K562 (cell line): ENCODE measurements at regions not wholly inside any gene's neighbourhood (a gene's known extent, or its start where the extent isn't known, plus 50 kb on each side); places are given as distances from the start of the nearest gene placed in this dataset.

Source experiments
- ATAC-seq: fragments of 200-7000 bp; cut with Tn5 transposase; 3 replicates; pipeline ENCODE4 v1.9.1; 2020; ENCODE audit warnings: moderate library complexity
- BruUV-seq: library from RNA; stranded (reverse); fragments of 400-500 nt; replicated peaks from 2 replicates; lab custom pipeline; 2021; lab: Mats Ljungman, UMichigan
- CTCF ChIA-PET: fragments of 300-600 bp; formaldehyde crosslinking; extraction: SDS; loops from one replicate; lab custom pipeline; 2021; ENCODE audit warnings: low intra/inter-chr PET ratio; lab: Yijun Ruan, JAX
- POLR2A ChIA-PET: fragments of 300-600, 350-650 bp; sonication (Branson Sonifier 250); formaldehyde crosslinking; extraction: SDS; loops from one replicate; lab custom pipeline; 2021; ENCODE audit warnings: antibody characterized with exemption, inconsistent platforms; lab: Yijun Ruan, JAX
- DNase-seq, 4 experiments: peaks; one replicate each; pipeline versions ENCODE4 v3.0.0 to v3.0.0-alpha.2; 2011 to 2018; ENCODE audit warnings: low spot score in 3 of 4, mixed read lengths in 3 of 4; ENCODE audit errors: extremely low read depth in 1 of 4
- FAIRE-seq: peaks from 2 replicates; lab custom pipeline; 2011; peaks lifted over from hg19 to GRCh38; lab: Jason Lieb, UNC
- H2AFZ ChIP-seq: 2 replicates; pipeline ENCODE4 v1.6.0; 2011; ENCODE audit warnings: low read depth, low read length, control low read depth, inconsistent platforms
- H3K27ac ChIP-seq: fragments of 200-600 bp; 3 replicates; pipeline ENCODE4 v1.8.0; 2011; ENCODE audit warnings: low read depth, mild to moderate bottlenecking, control low read depth, inconsistent platforms, low read length, moderate library complexity, mixed read lengths; ENCODE audit errors: extremely low read depth
- H3K27me3 ChIP-seq, 2 experiments: fragments of 300-600 bp in 1 of 2; 2 replicates in 1 of 2; 3 replicates in 1 of 2; pipeline versions ENCODE4 v1.6.0 to v1.8.0; 2011; ENCODE audit warnings: inconsistent platforms in 2 of 2, low read length in 2 of 2, mild to moderate bottlenecking in 1 of 2, mixed read lengths in 1 of 2, moderate library complexity in 1 of 2; ENCODE audit not compliant: control insufficient read depth in 2 of 2, insufficient read depth in 2 of 2
- H3K36me3 ChIP-seq: fragments of 300-600 bp; 3 replicates; pipeline ENCODE4 v1.8.0; 2011; ENCODE audit warnings: mild to moderate bottlenecking, low read length, inconsistent platforms; ENCODE audit not compliant: control insufficient read depth, insufficient read depth
- H3K4me1 ChIP-seq, 2 experiments: fragments of 200-600 bp in 1 of 2; replicated peaks in 1 of 2; 2 replicates in 1 of 2; 3 replicates in 1 of 2; pipeline versions ENCODE4 v1.5.1 to v1.8.0; 2011; ENCODE audit warnings: inconsistent platforms in 2 of 2, low read length in 2 of 2, mild to moderate bottlenecking in 1 of 2, mixed read lengths in 1 of 2, moderate library complexity in 1 of 2; ENCODE audit not compliant: control insufficient read depth in 2 of 2, insufficient read depth in 2 of 2
- H3K4me2 ChIP-seq: 2 replicates; pipeline ENCODE4 v1.6.1; 2011; ENCODE audit warnings: low read length, control low read depth, inconsistent platforms, mixed read lengths; ENCODE audit not compliant: insufficient read depth
- H3K4me3 ChIP-seq: fragments of 200-600 bp; sonication (generic), shearing (Covaris generic); 2 replicates; pipeline ENCODE4 v1.5.1; 2016; ENCODE audit warnings: control low read depth, inconsistent platforms
- H3K79me2 ChIP-seq: fragments of 200-600 bp; 3 replicates; pipeline ENCODE4 v1.8.0; 2011; ENCODE audit warnings: low read length, inconsistent platforms; ENCODE audit not compliant: control insufficient read depth, insufficient read depth
- H3K9ac ChIP-seq, 2 experiments: 2 replicates each; pipeline versions ENCODE4 v1.6.0 to v1.6.1; 2011; ENCODE audit warnings: low read depth in 2 of 2, low read length in 2 of 2, control low read depth in 1 of 2, inconsistent platforms in 1 of 2, mild to moderate bottlenecking in 1 of 2, mixed read lengths in 1 of 2; ENCODE audit not compliant: insufficient read depth in 1 of 2
- H3K9me1 ChIP-seq: one replicate; pipeline ENCODE4 v1.6.0; 2011; ENCODE audit warnings: inconsistent platforms, mild to moderate bottlenecking, low read length, moderate library complexity; ENCODE audit not compliant: control insufficient read depth, insufficient read depth
- H3K9me3 ChIP-seq: replicated peaks from 2 replicates; pipeline ENCODE4 v1.5.1; 2011; ENCODE audit warnings: low read depth, low read length, inconsistent platforms; ENCODE audit not compliant: control insufficient read depth, insufficient read depth
- H4K20me1 ChIP-seq: replicated peaks from 2 replicates; pipeline ENCODE4 v1.6.1; 2011; ENCODE audit warnings: low read length, inconsistent platforms, mixed read lengths; ENCODE audit not compliant: control insufficient read depth, insufficient read depth
- ARID2 ChIP-seq: fragments of 450-650 bp; IDR thresholded peaks from 2 replicates; pipeline ENCODE4 v1.6.1; 2017; ENCODE audit warnings: antibody characterized with exemption, mild to moderate bottlenecking
- CHD2 ChIP-seq: IDR thresholded peaks from 2 replicates; pipeline ENCODE4 v1.6.1; 2011; ENCODE audit warnings: low read depth, low read length
- COPS2 ChIP-seq: fragments of 450-650 bp; conservative IDR thresholded peaks from 2 replicates; pipeline ENCODE4 v1.6.1; 2016; ENCODE audit warnings: mild to moderate bottlenecking, moderate library complexity
- DEAF1 ChIP-seq: fragments of 450-650 bp; formaldehyde crosslinking; IDR thresholded peaks from 2 replicates; pipeline ENCODE4 v1.4.0; 2020; ENCODE audit warnings: mild to moderate bottlenecking, moderate library complexity
- E2F4 ChIP-seq: sonication (generic); formaldehyde crosslinking; IDR thresholded peaks from 2 replicates; pipeline ENCODE4 v1.8.0; 2022; ENCODE audit warnings: mild to moderate bottlenecking, low read depth, missing genetic modification reagents
- GATAD2B ChIP-seq: fragments of 450-650 bp; IDR thresholded peaks from 2 replicates; pipeline ENCODE4 v1.6.1; 2017; ENCODE audit warnings: mild to moderate bottlenecking, borderline replicate concordance
- HLTF ChIP-seq: fragments of 450-650 bp; IDR thresholded peaks from 2 replicates; pipeline ENCODE4 v1.6.1; 2016
- HNRNPL ChIP-seq: fragments of 200-400 bp; formaldehyde crosslinking; IDR thresholded peaks from 2 replicates; pipeline ENCODE4 v1.6.1; 2017; ENCODE audit warnings: low read depth, mild to moderate bottlenecking, low read length
- MYBL2 ChIP-seq, 2 experiments: fragments of 450-650 bp in 1 of 2; sonication (generic) in 1 of 2; formaldehyde crosslinking in 1 of 2; IDR thresholded peaks; 2 replicates each; pipeline versions ENCODE4 v1.6.1 to v1.8.1; 2017 to 2022; ENCODE audit warnings: borderline replicate concordance in 1 of 2, inconsistent platforms in 1 of 2, low read depth in 1 of 2, mild to moderate bottlenecking in 1 of 2, missing genetic modification reagents in 1 of 2, moderate library complexity in 1 of 2
- PCBP1 ChIP-seq: fragments of 200-400 bp; formaldehyde crosslinking; IDR thresholded peaks from 2 replicates; pipeline ENCODE4 v1.6.1; 2018; ENCODE audit warnings: mild to moderate bottlenecking, low read depth, low read length; ENCODE audit not compliant: poor library complexity, severe bottlenecking
- PREB ChIP-seq: sonication (generic); formaldehyde crosslinking; IDR thresholded peaks from 2 replicates; pipeline ENCODE4 v1.8.1; 2023; ENCODE audit warnings: mild to moderate bottlenecking, missing genetic modification reagents
- SIN3B ChIP-seq: fragments of 450-650 bp; IDR thresholded peaks from 2 replicates; pipeline ENCODE4 v1.6.1; 2017; ENCODE audit warnings: low read depth, mild to moderate bottlenecking, moderate library complexity
- SMAD4 ChIP-seq: fragments of 250-450 bp; sonication (Bioruptor Pico); conservative IDR thresholded peaks from 2 replicates; pipeline ENCODE4 v1.8.0; 2021; ENCODE audit warnings: inconsistent platforms, mild to moderate bottlenecking, moderate library complexity
- THRB ChIP-seq: fragments of 450-650 bp; formaldehyde crosslinking; conservative IDR thresholded peaks from 2 replicates; pipeline ENCODE4 v1.4.0; 2022; ENCODE audit warnings: mild to moderate bottlenecking, missing genetic modification characterization
- ZNF280B ChIP-seq: fragments of 250-450 bp; sonication (Bioruptor Pico); IDR thresholded peaks from 2 replicates; pipeline ENCODE4 v1.5.1; 2021; ENCODE audit warnings: mild to moderate bottlenecking
- ZNF444 ChIP-seq: fragments of 250-450 bp; sonication (Bioruptor Pico); IDR thresholded peaks from 2 replicates; pipeline ENCODE4 v1.4.0; 2020; ENCODE audit warnings: mild to moderate bottlenecking, moderate library complexity
- ZNF583 ChIP-seq: fragments of 250-450 bp; sonication (Bioruptor Pico); IDR thresholded peaks from 2 replicates; pipeline ENCODE4 v1.4.0; 2020
- ZNF589 ChIP-seq: fragments of 200-800 bp; sonication (Bioruptor generic); IDR thresholded peaks from 2 replicates; pipeline ENCODE4 v1.6.1; 2016; ENCODE audit warnings: low read depth, missing genetic modification characterization, missing compliant biosample characterization
- WGBS: fragments of 100-300 bp; shearing (Covaris generic); methylation state at CpG from one replicate; pipeline ENCODE4 v1.1.6; 2016; ENCODE audit warnings: low coverage, mixed read lengths; ENCODE audit not compliant: insufficient coverage; ENCODE audit errors: missing lambda C conversion rate; 5-methylcytosine and 5-hydroxymethylcytosine counted together
- in situ Hi-C: fragments of 300-500 bp; cut with MboI; formaldehyde crosslinking; loops from 4 replicates; pipeline ENCODE4 v1.15.0; 2018; ENCODE audit warnings: inconsistent platforms, mixed read lengths
- intact Hi-C: fragments of 100-400 bp; cut with micrococcal nuclease; formaldehyde crosslinking; loops from 2 replicates; pipeline ENCODE4 v1.14.2; 2022

- DNase-seq (no peak), FAIRE-seq (no peak), ATAC-seq (no peak)
- Histone ChIP-seq H3K4me1 (no peaks in the 10 kb centered on the region; a peak in 1 of 5 replicates), H3K4me2 (no peak overlapping the region), H3K9me1 (no peaks in the 10 kb centered on the region), H3K27ac (no peak overlapping the region), H3K9me3 (no peaks in the 10 kb centered on the region), H2AFZ (no peak overlapping the region), H3K36me3 (no peaks in the 10 kb centered on the region), H3K4me3 (no peak overlapping the region), H4K20me1 (no peaks in the 10 kb centered on the region), H3K27me3 (peaks cover 3 to 23% of the 10 kb centered on the region in 2 experiments; a peak in 2 of 5 replicates), H3K9ac (no peak overlapping the region), H3K79me2 (no peaks in the 10 kb centered on the region)
- in situ Hi-C loops (no loop called here), intact Hi-C loops (no loop called here)
- WGBS: 2% methylated on average over 6 of the region's 6 CpGs
- POLR2A ChIA-PET: no interaction called here
- BruUV-seq: no TSS peak
- CTCF ChIA-PET: no interaction called here
- TF ChIP-seq ZNF280B (CRISPR knock-in tag): no peak
- TF ChIP-seq MYBL2 (IDR thresholded peaks at IDR 0.05; ENCODE audit: low read depth): no peak
- TF ChIP-seq MYBL2 (CRISPR knock-in tag; IDR thresholded peaks at IDR 0.05; ENCODE audit: borderline replicate concordance): no peak
- TF ChIP-seq PCBP1: no peak
- TF ChIP-seq COPS2: no peak
- TF ChIP-seq ARID2: no peak
- TF ChIP-seq THRB (CRISPR knock-in tag): no peak
- no peak for TF ChIP-seq SMAD4 (CRISPR knock-in tag)
- TF ChIP-seq ZNF589: no peak
- TF ChIP-seq HNRNPL: no peak
- TF ChIP-seq DEAF1 (CRISPR knock-in tag): no peak
- no peak for TF ChIP-seq HLTF
- TF ChIP-seq PREB (CRISPR knock-in tag): no peak
- TF ChIP-seq SIN3B: no peak
- TF ChIP-seq GATAD2B: no peak
- TF ChIP-seq CHD2: no peak
- no peak for TF ChIP-seq E2F4 (CRISPR knock-in tag)
- TF ChIP-seq ZNF444 (CRISPR knock-in tag): no peak
- TF ChIP-seq ZNF583: no peak
Measured at GRCh38 chr4:27094224-27094623, 233.6 kb downstream of the STIM2 start.
